GM12878 (cell line): ENCODE measurements at regions not wholly inside any gene's neighbourhood (a gene's known extent, or its start where the extent isn't known, plus 50 kb on each side); places are given as distances from the start of the nearest gene placed in this dataset.

Experiments used
- ATAC-seq: fragments of 200-7000 bp; cut with Tn5 transposase; 3 replicates; pipeline ENCODE4 v1.9.1; 2020; ENCODE audit warnings: mild to moderate bottlenecking, moderate library complexity
- BruUV-seq: library from RNA; stranded (reverse); fragments of 400-500 nt; replicated peaks from 2 replicates; lab custom pipeline; 2021; lab: Mats Ljungman, UMichigan
- CTCF ChIA-PET: fragments of 300-600 bp; sonication (Branson Sonifier 250); formaldehyde crosslinking; extraction: SDS; loops from one replicate; lab custom pipeline; 2021; ENCODE audit warnings: inconsistent platforms; lab: Yijun Ruan, JAX
- POLR2A ChIA-PET: fragments of 350-600 bp; formaldehyde crosslinking; extraction: SDS; loops from one replicate; lab custom pipeline; 2021; ENCODE audit warnings: inconsistent platforms; lab: Charles Lee
- RAD21 ChIA-PET: fragments of 300-600 bp; sonication (Branson Sonifier 250); formaldehyde crosslinking; loops from one replicate; lab custom pipeline; 2023; ENCODE audit warnings: antibody characterized with exemption; ENCODE audit not compliant: unreplicated experiment; lab: Charles Lee
- SMC1A ChIA-PET: fragments of 300-600 bp; sonication (Branson Sonifier 250); formaldehyde crosslinking; loops from one replicate; lab custom pipeline; 2023; ENCODE audit not compliant: unreplicated experiment, uncharacterized antibody; lab: Charles Lee
- DNase-seq: peaks from one replicate; pipeline ENCODE4 v3.0.0-alpha.2; 2011; ENCODE audit warnings: low read depth, low spot score
- FAIRE-seq: peaks from 3 replicates; lab custom pipeline; 2011; peaks lifted over from hg19 to GRCh38; lab: Jason Lieb, UNC
- H2AFZ ChIP-seq: 2 replicates; pipeline ENCODE4 v1.6.0; 2011; ENCODE audit warnings: low read depth, low read length, control low read depth; ENCODE audit not compliant: control insufficient read depth
- H3K27ac ChIP-seq: 2 replicates; pipeline ENCODE4 v1.5.1; 2011; ENCODE audit warnings: control low read depth; ENCODE audit not compliant: control insufficient read depth, insufficient read depth
- H3K27me3 ChIP-seq, 2 experiments: replicated peaks in 1 of 2; 2 replicates each; pipeline versions ENCODE4 v1.6.0 to v1.6.1; 2011; ENCODE audit warnings: low read length in 1 of 2; ENCODE audit not compliant: control insufficient read depth in 2 of 2, insufficient read depth in 2 of 2
- H3K36me3 ChIP-seq, 2 experiments: 2 replicates each; pipeline ENCODE4 v1.5.1; 2011; ENCODE audit warnings: low read length in 1 of 2; ENCODE audit not compliant: control insufficient read depth in 2 of 2, insufficient read depth in 2 of 2
- H3K4me1 ChIP-seq: 2 replicates; pipeline ENCODE4 v1.6.1; 2011; ENCODE audit warnings: mild to moderate bottlenecking, low read length, moderate library complexity, mixed read lengths; ENCODE audit not compliant: control insufficient read depth, insufficient read depth
- H3K4me2 ChIP-seq: 2 replicates; pipeline ENCODE4 v1.6.0; 2011; ENCODE audit warnings: control low read depth; ENCODE audit not compliant: control insufficient read depth, insufficient read depth
- H3K4me3 ChIP-seq: fragments of 200-600 bp; sonication (generic); 2 replicates; pipeline ENCODE4 v1.5.1; 2016
- H3K79me2 ChIP-seq: 2 replicates; pipeline ENCODE4 v1.6.0; 2011; ENCODE audit warnings: low read length; ENCODE audit not compliant: control insufficient read depth, insufficient read depth
- H3K9ac ChIP-seq: 2 replicates; pipeline ENCODE4 v1.8.0; 2011; ENCODE audit warnings: low read length, control low read depth, mixed read lengths; ENCODE audit not compliant: control insufficient read depth, insufficient read depth
- H3K9me3 ChIP-seq: replicated peaks from 3 replicates; pipeline ENCODE4 v1.5.1; 2011; ENCODE audit warnings: mild to moderate bottlenecking, low read length; ENCODE audit not compliant: control insufficient read depth, insufficient read depth
- H4K20me1 ChIP-seq: 2 replicates; pipeline ENCODE4 v1.6.0; 2011; ENCODE audit not compliant: control insufficient read depth, insufficient read depth
- ATF7 ChIP-seq: fragments of 450-650 bp; IDR thresholded peaks from 2 replicates; pipeline ENCODE4 v1.6.1; 2016; ENCODE audit warnings: low read depth, mild to moderate bottlenecking
- ESRRA ChIP-seq: IDR thresholded peaks from 2 replicates; pipeline ENCODE4 v1.6.1; 2012; ENCODE audit warnings: mild to moderate bottlenecking, low read length, improper control_type of control experiment
- FOXK2 ChIP-seq: fragments of 450-650 bp; IDR thresholded peaks from 2 replicates; pipeline ENCODE4 v1.6.1; 2017; ENCODE audit warnings: mild to moderate bottlenecking, moderate library complexity
- HDGF ChIP-seq: fragments of 450-650 bp; IDR thresholded peaks from 2 replicates; pipeline ENCODE4 v1.6.1; 2016; ENCODE audit warnings: antibody characterized with exemption
- IKZF1 ChIP-seq: fragments of 450-650 bp; conservative IDR thresholded peaks from 2 replicates; pipeline ENCODE4 v1.6.1; 2017; ENCODE audit warnings: antibody characterized with exemption, mild to moderate bottlenecking
- POLR2AphosphoS2 ChIP-seq: IDR thresholded peaks from 2 replicates; pipeline ENCODE4 v1.6.1; 2011; ENCODE audit warnings: low read depth, mild to moderate bottlenecking, low read length, improper control_type of control experiment, moderate library complexity
- POU2F2 ChIP-seq: IDR thresholded peaks from 3 replicates; pipeline ENCODE4 v1.6.1; 2011; ENCODE audit warnings: low read depth, mild to moderate bottlenecking, low read length, borderline replicate concordance
- RCOR1 ChIP-seq: conservative IDR thresholded peaks from 2 replicates; pipeline ENCODE4 v1.6.1; 2012; ENCODE audit warnings: low read depth, low read length, improper control_type of control experiment
- SMC3 ChIP-seq: IDR thresholded peaks from 2 replicates; pipeline ENCODE4 v1.6.1; 2011; ENCODE audit warnings: low read length, improper control_type of control experiment, borderline replicate concordance
- STAT3 ChIP-seq: IDR thresholded peaks from 2 replicates; pipeline ENCODE4 v1.6.1; 2011; ENCODE audit warnings: low read depth, low read length, improper control_type of control experiment
- TCF7 ChIP-seq: IDR thresholded peaks from 2 replicates; pipeline ENCODE4 v1.6.1; 2014; ENCODE audit warnings: antibody characterized with exemption, borderline replicate concordance
- ZNF24 ChIP-seq: fragments of 450-650 bp; IDR thresholded peaks from 2 replicates; pipeline ENCODE4 v1.6.1; 2017; ENCODE audit warnings: antibody characterized with exemption, mild to moderate bottlenecking
- WGBS: methylation state at CpG from one replicate; pipeline ENCODE4 v1.1.6; 2016; ENCODE audit warnings: low lambda C conversion rate; ENCODE audit not compliant: insufficient replicate concordance, insufficient coverage; ENCODE audit errors: missing lambda C conversion rate; 5-methylcytosine and 5-hydroxymethylcytosine counted together
- in situ Hi-C: fragments of 300-500 bp; cut with MboI; formaldehyde crosslinking; loops from 9 replicates; pipeline ENCODE4 v1.14.3; 2018; ENCODE audit warnings: mixed read lengths
- intact Hi-C: fragments of 100-400 bp; cut with micrococcal nuclease; formaldehyde crosslinking; loops from one replicate; pipeline ENCODE4 v1.14.2; 2022; ENCODE audit not compliant: unreplicated experiment
- TF ChIP-seq, protein P1 (sequence below): IDR thresholded peaks from 2 replicates; pipeline ENCODE4 v1.6.1; 2011; ENCODE audit warnings: mild to moderate bottlenecking, low read depth, low read length, moderate library complexity; ENCODE audit not compliant: insufficient replicate concordance
- TF ChIP-seq, protein P2 (sequence below): IDR thresholded peaks from 2 replicates; pipeline ENCODE4 v1.6.1; 2011; ENCODE audit warnings: borderline replicate concordance, low read depth, mild to moderate bottlenecking, moderate library complexity, mixed read lengths, low read length; ENCODE audit not compliant: insufficient read depth; ENCODE audit errors: extremely low read length

DNA sequence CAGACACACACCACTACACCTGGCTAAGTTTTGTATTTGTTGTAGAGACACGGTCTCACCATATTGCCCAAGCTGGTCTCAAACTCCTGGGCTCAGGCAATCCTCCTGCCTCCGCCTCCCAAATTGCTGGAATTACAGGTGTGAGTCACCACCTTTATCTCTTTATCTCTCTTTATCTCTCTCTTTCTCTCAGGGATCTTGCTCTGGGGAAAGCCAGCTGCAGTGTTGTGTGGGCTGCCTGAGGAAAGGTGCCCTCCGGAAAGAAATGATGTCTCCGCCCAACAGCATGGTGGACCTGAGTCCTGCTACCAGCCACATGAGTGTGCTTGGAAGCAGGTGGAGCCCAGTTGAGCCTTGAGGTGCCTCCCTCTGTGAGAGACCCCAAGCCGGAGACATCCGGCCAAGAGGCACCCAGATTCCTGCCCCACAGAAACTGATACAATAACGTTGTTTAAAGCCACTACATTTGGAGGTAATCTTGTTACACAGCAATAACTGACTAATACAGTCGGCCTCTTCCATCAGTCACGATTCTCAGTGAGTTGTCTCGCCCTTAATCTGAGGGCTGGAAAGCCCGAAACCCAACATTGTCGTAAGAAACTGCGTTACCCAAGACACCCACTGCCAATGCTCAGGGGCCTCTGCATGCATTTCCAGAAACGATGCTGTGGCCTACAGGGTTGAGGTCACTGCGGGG, 68.0 kb upstream of the RPH3AL start:
- no peak overlapping the region for H3K4me3 ChIP-seq
- no TSS peak for BruUV-seq
- peaks cover 23% of the 10 kb centered on the region for H3K4me1 ChIP-seq
- ChIA-PET SMC1A (no interaction called here), CTCF (interaction anchor here (1.1 to 1.2 kb wide), 2 partner anchors 8 to 16 kb away, joined by 3 to 5 read pairs; no protein-coding TSS in a partner anchor), RAD21 (interaction anchor here (1.5 kb wide), 1 partner anchor 8 kb away, joined by 6 read pairs; no protein-coding TSS in a partner anchor), POLR2A (no interaction called here)
- intact Hi-C loops, result no loop called here
- DNase-seq, result no peak
- H3K79me2 ChIP-seq, result no peaks in the 10 kb centered on the region; the same call in none of the 2 replicates
- H2AFZ ChIP-seq, result no peak overlapping the region
- H3K4me2 ChIP-seq, result no peak overlapping the region
- FAIRE-seq, result no peak
- H3K36me3 ChIP-seq, result no peaks in the 10 kb centered on the region
- H3K27me3 ChIP-seq, result no peaks in the 10 kb centered on the region
- no peaks in the 10 kb centered on the region; the same call in 2 of the 3 replicates for H3K9me3 ChIP-seq
- H3K9ac ChIP-seq, result no peak overlapping the region
- in situ Hi-C loops, result loop anchor here (5.0 kb wide), 1 partner anchor 92 kb away; no protein-coding TSS in a partner anchor
- TF ChIP-seq ZNF24 (no peak), HDGF (no peak)
- TF ChIP-seq, protein P1, sequence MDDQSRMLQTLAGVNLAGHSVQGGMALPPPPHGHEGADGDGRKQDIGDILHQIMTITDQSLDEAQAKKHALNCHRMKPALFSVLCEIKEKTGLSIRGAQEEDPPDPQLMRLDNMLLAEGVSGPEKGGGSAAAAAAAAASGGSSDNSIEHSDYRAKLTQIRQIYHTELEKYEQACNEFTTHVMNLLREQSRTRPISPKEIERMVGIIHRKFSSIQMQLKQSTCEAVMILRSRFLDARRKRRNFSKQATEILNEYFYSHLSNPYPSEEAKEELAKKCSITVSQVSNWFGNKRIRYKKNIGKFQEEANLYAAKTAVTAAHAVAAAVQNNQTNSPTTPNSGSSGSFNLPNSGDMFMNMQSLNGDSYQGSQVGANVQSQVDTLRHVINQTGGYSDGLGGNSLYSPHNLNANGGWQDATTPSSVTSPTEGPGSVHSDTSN, result no peak
- H4K20me1 ChIP-seq, result no peaks in the 10 kb centered on the region
- ATAC-seq, result no peak
- H3K27ac ChIP-seq, result no peak overlapping the region
- 80% methylated on average over 15 of the region's 15 CpGs for WGBS

DNA sequence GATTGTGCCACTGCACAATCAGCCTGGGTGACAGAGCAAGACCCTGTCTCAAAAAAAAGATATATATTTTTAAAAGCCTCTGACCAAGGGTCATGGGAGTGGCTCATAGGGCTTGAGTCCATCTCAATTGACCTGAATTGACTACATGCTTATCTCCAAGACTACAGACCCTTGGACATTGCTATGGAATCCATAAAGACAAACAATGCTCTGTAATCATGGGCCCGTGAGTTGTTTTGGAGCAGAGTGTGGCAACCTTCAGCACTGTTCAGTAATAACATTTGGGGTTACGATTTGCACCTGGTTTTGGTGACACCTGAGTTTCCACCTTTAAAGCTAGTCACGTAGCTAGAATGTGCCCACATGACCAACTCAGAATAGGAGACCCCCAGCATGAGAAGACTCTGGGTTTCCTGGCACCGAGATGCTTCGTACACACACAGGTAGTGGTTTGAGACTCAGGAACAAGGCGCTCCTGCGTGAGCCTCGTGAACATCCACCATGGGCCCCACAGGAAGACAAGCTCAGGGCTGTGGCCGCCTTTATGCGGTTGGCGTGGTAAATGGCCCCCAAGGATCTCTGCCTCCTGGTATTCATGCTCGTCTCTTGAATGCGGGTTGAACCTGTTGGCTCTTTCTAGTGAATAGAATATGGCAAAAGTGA, 66.6 kb upstream of the RPH3AL start:
- in situ Hi-C loops, result no loop called here
- Histone ChIP-seq H3K9ac (no peak overlapping the region), H3K36me3 (no peaks in the 10 kb centered on the region), H3K4me3 (no peak overlapping the region), H2AFZ (no peak overlapping the region), H3K27ac (no peak overlapping the region), H4K20me1 (no peaks in the 10 kb centered on the region), H3K4me2 (no peak overlapping the region), H3K27me3 (no peaks in the 10 kb centered on the region), H3K9me3 (no peaks in the 10 kb centered on the region; the same call in 2 of the 3 replicates), H3K4me1 (peaks cover 28% of the 10 kb centered on the region), H3K79me2 (peaks cover 10% of the 10 kb centered on the region)
- CTCF ChIA-PET, result no interaction called here
- DNase-seq, result no peak
- RAD21 ChIA-PET, result no interaction called here
- intact Hi-C loops, result no loop called here
- SMC1A ChIA-PET, result no interaction called here
- BruUV-seq, result no TSS peak
- 77% methylated on average over 13 of the region's 13 CpGs for WGBS
- no peak for ATAC-seq
- POLR2A ChIA-PET, result no interaction called here
- no peak for FAIRE-seq
- TF ChIP-seq TCF7 (no peak), ATF7 (no peak), FOXK2 (no peak), IKZF1 (no peak), STAT3 (no peak), RCOR1 (no peak), POU2F2 (no peak), POLR2AphosphoS2 (no peak), SMC3 (no peak), ESRRA (no peak)
- TF ChIP-seq, protein P2, sequence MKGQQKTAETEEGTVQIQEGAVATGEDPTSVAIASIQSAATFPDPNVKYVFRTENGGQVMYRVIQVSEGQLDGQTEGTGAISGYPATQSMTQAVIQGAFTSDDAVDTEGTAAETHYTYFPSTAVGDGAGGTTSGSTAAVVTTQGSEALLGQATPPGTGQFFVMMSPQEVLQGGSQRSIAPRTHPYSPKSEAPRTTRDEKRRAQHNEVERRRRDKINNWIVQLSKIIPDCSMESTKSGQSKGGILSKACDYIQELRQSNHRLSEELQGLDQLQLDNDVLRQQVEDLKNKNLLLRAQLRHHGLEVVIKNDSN, result no peak
